DOHH2 (cell line): ENCODE measurements at regions not wholly inside any gene's neighbourhood (a gene's known extent, or its start where the extent isn't known, plus 50 kb on each side); places are given as distances from the start of the nearest gene placed in this dataset.

ENCODE experiments used
- EZH2phosphoT487 ChIP-seq: fragments of 200-600 bp; sonication (generic); IDR thresholded peaks from 2 replicates; pipeline ENCODE4 v1.6.1; 2017; ENCODE audit warnings: borderline replicate concordance, mild to moderate bottlenecking, antibody characterized with exemption, low read length, moderate library complexity, mixed read lengths
- TF ChIP-seq, protein P1 (sequence below): fragments of 200-600 bp; sonication (generic); IDR thresholded peaks from one replicate; pipeline ENCODE4 v1.5.1; 2014; ENCODE audit warnings: antibody characterized with exemption, mild to moderate bottlenecking, low read depth, low read length; ENCODE audit not compliant: poor library complexity, severe bottlenecking

DNA sequence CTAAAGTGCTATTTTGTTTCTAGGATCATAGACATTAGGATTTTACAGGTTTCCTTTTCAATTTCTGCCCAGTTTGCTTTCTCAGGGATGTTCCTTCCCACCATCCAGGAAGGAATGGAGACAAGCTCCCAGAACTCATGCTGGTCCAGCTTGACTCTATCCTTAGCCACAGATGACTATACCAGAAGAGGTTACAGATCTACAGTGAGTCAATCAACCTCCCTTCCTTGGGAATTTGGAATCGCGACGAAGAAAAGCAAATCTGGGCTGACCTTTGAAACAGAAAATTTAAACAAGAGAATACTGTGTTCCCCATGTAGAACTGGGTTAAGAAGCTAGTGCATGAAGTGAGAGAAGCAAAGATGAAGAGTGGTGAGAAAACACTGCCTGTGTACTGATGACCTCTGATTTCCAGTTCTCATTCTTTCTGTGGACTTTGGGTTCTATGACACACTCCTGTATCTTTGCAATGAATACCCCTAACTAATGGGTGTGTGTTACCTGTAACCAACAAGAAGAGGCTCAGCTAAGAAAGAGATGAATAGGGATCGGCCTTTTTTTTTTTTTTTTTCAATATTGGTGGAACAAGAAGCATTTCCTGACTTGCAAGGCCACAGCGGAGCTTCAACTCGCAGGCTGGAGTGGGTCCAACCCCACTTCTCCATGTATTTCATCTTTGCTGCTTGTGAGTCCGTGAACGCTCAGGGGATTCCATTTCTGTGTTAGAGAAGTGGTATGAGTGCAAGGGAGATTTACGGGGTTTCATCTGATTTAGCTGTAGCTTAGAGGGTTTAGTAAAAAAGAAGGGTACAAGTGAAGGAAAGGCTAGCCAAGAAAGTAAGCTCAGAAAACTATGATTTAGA, 563.9 kb upstream of the CLINT1 start:
- TF ChIP-seq, protein P1, sequence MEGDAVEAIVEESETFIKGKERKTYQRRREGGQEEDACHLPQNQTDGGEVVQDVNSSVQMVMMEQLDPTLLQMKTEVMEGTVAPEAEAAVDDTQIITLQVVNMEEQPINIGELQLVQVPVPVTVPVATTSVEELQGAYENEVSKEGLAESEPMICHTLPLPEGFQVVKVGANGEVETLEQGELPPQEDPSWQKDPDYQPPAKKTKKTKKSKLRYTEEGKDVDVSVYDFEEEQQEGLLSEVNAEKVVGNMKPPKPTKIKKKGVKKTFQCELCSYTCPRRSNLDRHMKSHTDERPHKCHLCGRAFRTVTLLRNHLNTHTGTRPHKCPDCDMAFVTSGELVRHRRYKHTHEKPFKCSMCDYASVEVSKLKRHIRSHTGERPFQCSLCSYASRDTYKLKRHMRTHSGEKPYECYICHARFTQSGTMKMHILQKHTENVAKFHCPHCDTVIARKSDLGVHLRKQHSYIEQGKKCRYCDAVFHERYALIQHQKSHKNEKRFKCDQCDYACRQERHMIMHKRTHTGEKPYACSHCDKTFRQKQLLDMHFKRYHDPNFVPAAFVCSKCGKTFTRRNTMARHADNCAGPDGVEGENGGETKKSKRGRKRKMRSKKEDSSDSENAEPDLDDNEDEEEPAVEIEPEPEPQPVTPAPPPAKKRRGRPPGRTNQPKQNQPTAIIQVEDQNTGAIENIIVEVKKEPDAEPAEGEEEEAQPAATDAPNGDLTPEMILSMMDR, result no peak
- TF ChIP-seq EZH2phosphoT487, result no peak
